ENCODE measurements at regions not wholly inside any gene's neighbourhood (a gene's known extent, or its start where the extent isn't known, plus 50 kb on each side); places are given as distances from the start of the nearest gene placed in this dataset.
"Not testable (repeated sequence)": the region's sequence is repeated elsewhere in the genome, so short reads cannot be mapped to it uniquely, and the experiment has no call there.

DNA sequence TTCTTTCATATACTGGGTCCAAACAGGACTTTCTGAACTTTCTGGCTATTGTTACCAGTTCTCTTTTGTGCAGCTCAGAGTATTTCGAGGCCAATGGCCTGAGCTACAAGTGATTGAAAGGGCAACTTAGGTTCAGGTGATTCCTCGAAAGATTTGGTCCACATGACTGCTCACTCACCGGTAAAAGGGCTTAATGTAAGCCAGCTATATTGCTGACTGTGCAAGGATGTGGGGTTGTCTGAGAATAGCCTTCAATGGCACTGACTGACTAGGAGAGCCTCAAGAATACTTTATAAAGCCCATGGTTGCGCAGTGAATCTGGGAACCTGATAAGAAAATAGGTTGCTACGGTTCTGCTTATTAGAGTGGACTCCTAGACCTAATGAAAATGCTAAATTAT, 269.0 kb downstream of the SEC16B start:
- DNase-seq (ENCODE audit: low read depth) = no peak
- TF ChIP-seq CTCF (IDR thresholded peaks at IDR 0.05; ENCODE audit: insufficient read depth, low read length) = no peak
- H3K4me3 ChIP-seq (ENCODE audit: low read depth, low read length) = no peak overlapping the region

DNA sequence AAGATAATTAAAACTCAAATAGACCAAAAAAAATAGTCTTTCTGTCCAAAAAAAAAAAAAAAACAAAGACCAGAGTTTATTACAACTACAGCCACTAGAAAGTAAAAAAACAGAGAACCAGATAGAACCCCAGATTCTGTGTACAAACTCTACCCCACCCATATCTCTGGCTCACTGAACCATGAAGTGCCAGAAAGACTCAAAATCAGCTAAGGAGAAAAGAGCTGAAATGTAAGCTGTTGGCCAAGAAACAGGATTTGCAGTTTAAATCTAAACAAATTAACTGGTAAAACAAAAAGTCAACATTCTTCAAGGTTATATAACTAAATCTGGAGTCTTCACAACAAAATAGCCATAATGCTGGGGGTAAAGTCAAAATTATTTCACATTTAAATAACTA, 278.9 kb downstream of the SEC16B start:
- TF ChIP-seq CTCF (IDR thresholded peaks at IDR 0.05; ENCODE audit: insufficient read depth, low read length) = no peak
- no peak overlapping the region for H3K4me3 ChIP-seq (ENCODE audit: low read depth, low read length)
- DNase-seq (ENCODE audit: low read depth) = no peak

GRCh38 chr1:177687544-177687943, 282.3 kb downstream of the SEC16B start:
- TF ChIP-seq CTCF (IDR thresholded peaks at IDR 0.05; ENCODE audit: insufficient read depth, low read length) = no peak
- DNase-seq (ENCODE audit: low read depth) = no peak

DNA sequence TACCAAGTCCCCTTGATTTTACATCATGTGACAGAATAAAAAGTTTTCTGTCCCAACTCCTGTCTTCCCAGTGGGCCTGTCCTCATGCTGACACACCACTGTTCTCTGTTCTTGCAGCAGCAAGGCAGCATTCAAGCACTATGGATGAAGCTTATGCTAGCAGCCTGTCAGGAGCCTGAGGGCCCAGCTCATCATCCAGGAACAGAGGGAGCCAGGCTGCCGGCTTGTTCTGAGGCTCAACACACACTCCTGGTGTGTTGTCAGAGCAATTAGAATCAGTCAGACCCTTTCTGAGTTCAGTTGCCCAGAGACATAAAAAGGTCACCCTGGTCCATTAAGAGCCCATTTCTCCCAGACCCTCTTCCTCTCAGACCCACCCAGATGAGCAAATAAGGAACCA, 282.9 kb downstream of the SEC16B start:
- H3K4me3 ChIP-seq (ENCODE audit: low read depth, low read length) = no peak overlapping the region
- DNase-seq (ENCODE audit: low read depth) = no peak
- no peak for TF ChIP-seq CTCF (IDR thresholded peaks at IDR 0.05; ENCODE audit: insufficient read depth, low read length)

More at GRCh38 chr1:177687544-177687943, 282.3 kb downstream of the SEC16B start:
- no peak overlapping the region for H3K4me3 ChIP-seq (ENCODE audit: low read depth, low read length)

- H3K4me3 ChIP-seq (ENCODE audit: low read depth, low read length) = no peak overlapping the region
- DNase-seq (ENCODE audit: low read depth) = no peak
- TF ChIP-seq CTCF (IDR thresholded peaks at IDR 0.05; ENCODE audit: insufficient read depth, low read length) = no peak
Measured at GRCh38 chr1:177669161-177669560, 300.7 kb downstream of the SEC16B start.

DNA sequence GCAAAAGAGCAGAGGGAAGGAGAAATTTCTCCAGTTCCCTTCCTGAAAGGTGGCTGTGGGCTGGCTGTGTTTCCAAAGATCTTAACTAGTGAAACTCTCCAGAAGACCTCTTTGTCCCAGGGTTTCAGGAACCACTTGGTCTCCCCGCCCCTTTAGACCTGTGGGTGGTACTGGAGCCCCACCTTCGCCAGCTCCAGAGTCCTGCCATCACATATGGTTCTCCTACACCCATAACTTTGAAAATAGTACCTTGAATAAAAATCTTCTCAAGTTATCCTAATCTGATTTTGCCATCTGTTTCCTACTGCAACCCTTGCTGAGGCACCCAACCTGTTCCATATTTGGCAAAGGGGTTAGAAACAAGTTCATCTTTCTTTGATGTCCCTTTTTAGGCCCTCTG, 303.9 kb downstream of the SEC16B start:
- TF ChIP-seq CTCF (IDR thresholded peaks at IDR 0.05; ENCODE audit: insufficient read depth, low read length) = no peak
- DNase-seq (ENCODE audit: low read depth) = no peak
- H3K4me3 ChIP-seq (ENCODE audit: low read depth, low read length) = no peak overlapping the region

- not testable (repeated sequence) for DNase-seq (ENCODE audit: low read depth); H3K4me3 ChIP-seq (ENCODE audit: low read depth, low read length)
Measured at GRCh38 chr1:177664742-177665141, 305.1 kb downstream of the SEC16B start.

Measured in fibroblast of the aortic adventitia (primary cell).